Neural progenitor cell (in vitro differentiated cells): ENCODE measurements at regions not wholly inside any gene's neighbourhood (a gene's known extent, or its start where the extent isn't known, plus 50 kb on each side); places are given as distances from the start of the nearest gene placed in this dataset.

Source experiments
- DNase-seq: peaks from one replicate; pipeline ENCODE4 v3.0.0-alpha.2; 2016; ENCODE audit warnings: low spot score
- H2AFZ ChIP-seq: fragments of 200-600 bp; sonication (generic); replicated peaks from 2 replicates; pipeline ENCODE4 v1.6.1; 2016; ENCODE audit warnings: antibody characterized with exemption
- H3F3A ChIP-seq: fragments of 200-600 bp; sonication (generic); 2 replicates; pipeline ENCODE4 v1.6.1; 2016; ENCODE audit warnings: antibody characterized with exemption, low read depth
- H3K27ac ChIP-seq: fragments of 200-600 bp; sonication (generic); 2 replicates; pipeline ENCODE4 v1.5.1; 2016; ENCODE audit warnings: mild to moderate bottlenecking
- H3K27me3 ChIP-seq: fragments of 200-600 bp; sonication (generic); 2 replicates; pipeline ENCODE4 v1.6.1; 2016; ENCODE audit warnings: mild to moderate bottlenecking, moderate library complexity
- H3K36me3 ChIP-seq: fragments of 200-600 bp; sonication (generic); 2 replicates; pipeline ENCODE4 v1.5.1; 2016
- H3K4me1 ChIP-seq: fragments of 200-600 bp; sonication (generic); 2 replicates; pipeline ENCODE4 v1.6.1; 2016; ENCODE audit warnings: mixed run types
- H3K4me2 ChIP-seq: fragments of 200-600 bp; sonication (generic); 2 replicates; pipeline ENCODE4 v1.6.1; 2016
- H3K4me3 ChIP-seq: fragments of 200-600 bp; sonication (generic); 2 replicates; pipeline ENCODE4 v1.5.1; 2016
- H3K79me2 ChIP-seq: fragments of 200-600 bp; sonication (generic); 2 replicates; pipeline ENCODE4 v1.6.1; 2016; ENCODE audit warnings: low read depth
- H3K9ac ChIP-seq: fragments of 200-600 bp; sonication (generic); 2 replicates; pipeline ENCODE4 v1.6.1; 2016
- H3K9me3 ChIP-seq: fragments of 200-600 bp; sonication (generic); 2 replicates; pipeline ENCODE4 v1.5.1; 2016; ENCODE audit warnings: low read depth
- H4K20me1 ChIP-seq: fragments of 200-600 bp; sonication (generic); 2 replicates; pipeline ENCODE4 v1.6.1; 2016; ENCODE audit warnings: low read depth
- H3K27ac Mint-ChIP-seq: 3 replicates; pipeline ENCODE4 v1.8.0; 2021; ENCODE audit warnings: mixed read lengths
- H3K27me3 Mint-ChIP-seq: 2 replicates; pipeline ENCODE4 v1.8.0; 2022; ENCODE audit warnings: low read depth, mild to moderate bottlenecking, inconsistent platforms, moderate library complexity, mixed read lengths; ENCODE audit not compliant: insufficient read depth
- H3K36me3 Mint-ChIP-seq: 3 replicates; pipeline ENCODE4 v1.8.0; 2021; ENCODE audit warnings: mixed read lengths
- H3K4me1 Mint-ChIP-seq: 3 replicates; pipeline ENCODE4 v1.8.0; 2021; ENCODE audit warnings: mixed read lengths
- H3K4me3 Mint-ChIP-seq: 3 replicates; pipeline ENCODE4 v1.8.0; 2021; ENCODE audit warnings: mild to moderate bottlenecking, moderate library complexity, mixed read lengths
- H3K9me3 Mint-ChIP-seq: 3 replicates; pipeline ENCODE4 v1.8.0; 2020; ENCODE audit warnings: mixed read lengths
- CTCF ChIP-seq: fragments of 200-600 bp; sonication (generic); IDR thresholded peaks from 2 replicates; pipeline ENCODE4 v1.5.1; 2017; ENCODE audit warnings: antibody characterized with exemption, mild to moderate bottlenecking
- EZH2 ChIP-seq: fragments of 200-600 bp; sonication (generic); IDR thresholded peaks from 2 replicates; pipeline ENCODE4 v1.6.1; 2017; ENCODE audit warnings: antibody characterized with exemption, mild to moderate bottlenecking, moderate library complexity
- EZH2phosphoT487 ChIP-seq: fragments of 200-600 bp; sonication (generic); IDR thresholded peaks from 2 replicates; pipeline ENCODE4 v1.6.1; 2017; ENCODE audit warnings: antibody characterized with exemption

- no peak overlapping the region for H3K27ac Mint-ChIP-seq
- TF ChIP-seq EZH2 (no peak), EZH2phosphoT487 (no peak), CTCF (no peak)
- H3K79me2 ChIP-seq, result no peaks in the 10 kb centered on the region
- peaks cover 26% of the 10 kb centered on the region for H3K4me1 Mint-ChIP-seq
- H3K27me3 Mint-ChIP-seq, result peaks cover 3% of the 10 kb centered on the region
- no peaks in the 10 kb centered on the region for H4K20me1 ChIP-seq
- H3K36me3 ChIP-seq, result no peaks in the 10 kb centered on the region
- no peaks in the 10 kb centered on the region for H3K27me3 ChIP-seq
- H2AFZ ChIP-seq, result no peak overlapping the region
- H3K27ac ChIP-seq, result no peak overlapping the region
- peaks cover 12% of the 10 kb centered on the region for H3K9me3 Mint-ChIP-seq
- peaks cover 5% of the 10 kb centered on the region for H3K4me1 ChIP-seq
- H3F3A ChIP-seq, result no peaks in the 10 kb centered on the region
- no peak overlapping the region for H3K4me3 ChIP-seq
- H3K4me2 ChIP-seq, result no peak overlapping the region
- H3K9me3 ChIP-seq, result no peaks in the 10 kb centered on the region
- H3K4me3 Mint-ChIP-seq, result no peak overlapping the region
- H3K9ac ChIP-seq, result no peak overlapping the region
- no peaks in the 10 kb centered on the region for H3K36me3 Mint-ChIP-seq
- DNase-seq, result no peak
Observed at GRCh38 chr17:65434878-65435277, 126.6 kb downstream of the AXIN2 start.

GRCh38 chr17:65434251-65434650 is 127.2 kb downstream of the AXIN2 start:
- H3K27ac Mint-ChIP-seq, result no peak overlapping the region
- H3K36me3 Mint-ChIP-seq, result no peaks in the 10 kb centered on the region
- no peak for DNase-seq
- Histone ChIP-seq H3K36me3 (no peaks in the 10 kb centered on the region), H3K4me3 (no peak overlapping the region), H3F3A (no peaks in the 10 kb centered on the region), H3K4me1 (peaks cover 5% of the 10 kb centered on the region), H3K27me3 (no peaks in the 10 kb centered on the region), H3K79me2 (no peaks in the 10 kb centered on the region), H3K4me2 (no peak overlapping the region), H3K9me3 (no peaks in the 10 kb centered on the region), H3K9ac (no peak overlapping the region), H3K27ac (no peak overlapping the region), H4K20me1 (no peaks in the 10 kb centered on the region), H2AFZ (no peak overlapping the region)
- TF ChIP-seq CTCF (no peak), EZH2 (no peak), EZH2phosphoT487 (no peak)
- no peak overlapping the region for H3K4me3 Mint-ChIP-seq
- peaks cover 2% of the 10 kb centered on the region for H3K27me3 Mint-ChIP-seq
- peaks cover 12% of the 10 kb centered on the region for H3K9me3 Mint-ChIP-seq
- H3K4me1 Mint-ChIP-seq, result peaks cover 24% of the 10 kb centered on the region

- H3K27ac Mint-ChIP-seq, result peak overlapping the region; percentile 66
- H3F3A ChIP-seq, result no peaks in the 10 kb centered on the region
- no peak overlapping the region for H3K4me3 ChIP-seq
- peaks cover 2% of the 10 kb centered on the region for H3K27me3 Mint-ChIP-seq
- no peak overlapping the region for H3K4me3 Mint-ChIP-seq
- DNase-seq, result no peak
- H3K27me3 ChIP-seq, result no peaks in the 10 kb centered on the region
- H3K9me3 Mint-ChIP-seq, result peaks cover 12% of the 10 kb centered on the region
- H3K27ac ChIP-seq, result no peak overlapping the region
- no peaks in the 10 kb centered on the region for H3K36me3 ChIP-seq
- H3K4me1 Mint-ChIP-seq, result peaks cover 17% of the 10 kb centered on the region
- no peak overlapping the region for H3K4me2 ChIP-seq
- H2AFZ ChIP-seq, result no peak overlapping the region
- TF ChIP-seq EZH2, result no peak
- H3K36me3 Mint-ChIP-seq, result no peaks in the 10 kb centered on the region
- H4K20me1 ChIP-seq, result no peaks in the 10 kb centered on the region
- H3K79me2 ChIP-seq, result no peaks in the 10 kb centered on the region
- H3K9me3 ChIP-seq, result no peaks in the 10 kb centered on the region
- no peak overlapping the region for H3K9ac ChIP-seq
- no peaks in the 10 kb centered on the region for H3K4me1 ChIP-seq
Observed at GRCh38 chr17:65433592-65433991, 127.9 kb downstream of the AXIN2 start.

GRCh38 chr17:65433157-65433556 is 128.3 kb downstream of the AXIN2 start:
- TF ChIP-seq CTCF (no peak), EZH2 (no peak), EZH2phosphoT487 (no peak)

More at GRCh38 chr17:65433157-65433556, 128.3 kb downstream of the AXIN2 start:
- Mint-ChIP-seq H3K27ac (no peak overlapping the region), H3K4me1 (peaks cover 13% of the 10 kb centered on the region), H3K4me3 (no peak overlapping the region), H3K36me3 (no peaks in the 10 kb centered on the region), H3K9me3 (peaks cover 12% of the 10 kb centered on the region), H3K27me3 (peaks cover 2% of the 10 kb centered on the region)
- no peaks in the 10 kb centered on the region for H3F3A ChIP-seq
- H3K4me3 ChIP-seq, result no peak overlapping the region
- no peak overlapping the region for H3K4me2 ChIP-seq
- H3K36me3 ChIP-seq, result no peaks in the 10 kb centered on the region
- no peak overlapping the region for H3K27ac ChIP-seq
- H3K9ac ChIP-seq, result no peak overlapping the region
- no peaks in the 10 kb centered on the region for H4K20me1 ChIP-seq
- H3K4me1 ChIP-seq, result no peaks in the 10 kb centered on the region
- H3K9me3 ChIP-seq, result no peaks in the 10 kb centered on the region
- no peaks in the 10 kb centered on the region for H3K27me3 ChIP-seq
- DNase-seq, result no peak
- H2AFZ ChIP-seq, result no peak overlapping the region
- no peaks in the 10 kb centered on the region for H3K79me2 ChIP-seq
